ENCODE measurements at regions not wholly inside any gene's neighbourhood (a gene's known extent, or its start where the extent isn't known, plus 50 kb on each side); places are given as distances from the start of the nearest gene placed in this dataset.

DNA sequence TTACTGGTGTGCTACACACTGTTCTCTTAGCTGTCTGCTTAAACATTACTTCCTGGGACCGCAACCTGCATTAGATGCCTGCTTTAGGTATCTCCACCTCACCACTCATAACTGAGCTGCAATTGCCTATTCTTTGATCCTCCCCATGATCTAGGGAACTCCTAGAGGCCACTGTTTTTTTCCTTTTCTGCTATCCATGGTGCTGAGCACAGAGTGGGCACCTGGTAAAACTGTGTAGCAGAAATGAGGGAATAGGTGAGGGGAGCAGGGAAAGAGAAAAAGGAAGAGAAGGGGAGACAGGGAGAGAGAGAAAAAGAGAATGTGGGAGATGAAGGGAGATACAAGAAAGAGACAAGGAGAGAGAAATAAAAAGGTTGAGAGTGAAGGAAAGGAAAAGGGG, 434.9 kb downstream of the ADRA2A start:
- DNase-seq = no peak

DNA sequence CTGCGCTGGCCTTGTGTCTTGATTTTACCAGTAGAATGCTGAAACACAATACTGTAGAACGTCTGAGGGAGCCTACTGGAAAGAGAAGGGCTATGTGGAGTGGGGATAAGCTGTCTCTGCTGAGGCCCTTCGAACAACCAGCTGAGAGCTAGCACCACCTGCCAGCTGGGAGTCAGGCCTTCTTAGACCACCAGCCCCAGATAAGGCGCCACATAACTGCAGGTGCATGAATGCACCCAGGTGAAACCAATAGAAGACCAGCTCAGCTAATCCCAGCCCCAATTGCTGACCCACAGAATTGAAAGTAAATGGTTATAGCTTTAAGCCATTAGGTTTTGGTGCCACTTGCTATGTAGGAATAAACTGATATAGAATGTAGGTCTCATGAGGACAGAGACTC, 438.4 kb downstream of the ADRA2A start:
- DNase-seq = no peak

DNA sequence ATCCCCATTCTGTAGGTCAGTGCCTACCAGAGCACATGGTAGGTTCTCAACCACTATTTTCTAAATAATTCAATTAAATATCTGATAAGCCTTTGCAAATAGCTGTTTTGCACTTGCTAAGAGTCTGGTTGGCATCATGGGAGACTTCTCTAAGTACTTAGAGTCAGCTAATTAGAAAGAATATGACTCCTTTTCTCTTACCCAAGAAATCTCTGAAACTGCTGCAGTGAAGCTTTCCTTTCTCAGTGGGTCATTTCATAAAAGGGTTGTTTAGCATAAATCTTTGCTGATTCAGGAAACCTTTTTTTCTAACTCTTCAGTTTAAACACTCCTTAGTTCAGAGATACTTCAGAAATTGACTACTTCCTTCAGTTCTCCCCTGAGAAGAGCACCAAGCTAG, 438.9 kb downstream of the ADRA2A start:
- no peak for DNase-seq

DNA sequence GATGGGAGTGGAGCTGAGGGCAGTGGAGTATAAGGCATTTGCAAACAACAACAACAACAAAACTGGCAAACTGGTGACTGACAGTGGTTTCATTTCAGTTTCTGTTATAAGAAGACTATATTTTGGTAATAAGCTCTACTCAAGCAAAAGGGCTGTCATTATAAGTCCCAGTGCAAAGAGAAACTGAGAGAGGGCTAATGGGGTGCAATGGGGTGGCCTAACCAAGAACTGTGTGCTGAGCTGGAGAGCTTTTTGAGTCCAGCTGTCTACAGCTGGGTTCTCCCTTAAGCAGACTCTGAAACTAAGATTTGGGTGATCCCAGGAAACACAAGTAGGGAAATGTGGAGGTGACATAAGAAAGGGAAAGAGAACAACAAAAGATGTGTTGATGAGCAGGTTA, 439.3 kb downstream of the ADRA2A start:
- no peak for DNase-seq

DNA sequence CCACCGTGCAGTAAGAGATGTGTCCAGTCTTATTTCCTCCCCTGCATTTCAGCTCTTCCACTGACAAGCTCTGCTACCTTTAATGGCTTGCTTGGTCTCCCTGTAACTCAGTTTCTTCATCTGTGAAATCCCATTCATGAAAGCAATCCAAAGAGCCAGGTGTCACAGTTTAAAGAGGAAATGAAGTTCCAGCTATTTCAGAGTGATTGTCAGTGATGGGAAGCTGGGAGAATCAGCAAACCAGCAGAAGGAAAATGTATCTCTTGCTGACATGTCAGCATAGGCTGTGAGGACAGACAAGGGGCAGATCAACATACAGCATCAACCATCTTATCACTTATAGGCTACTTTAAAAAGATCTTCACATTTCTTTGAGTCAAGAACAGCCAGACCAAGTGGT, 445.3 kb downstream of the ADRA2A start:
- DNase-seq = no peak

DNA sequence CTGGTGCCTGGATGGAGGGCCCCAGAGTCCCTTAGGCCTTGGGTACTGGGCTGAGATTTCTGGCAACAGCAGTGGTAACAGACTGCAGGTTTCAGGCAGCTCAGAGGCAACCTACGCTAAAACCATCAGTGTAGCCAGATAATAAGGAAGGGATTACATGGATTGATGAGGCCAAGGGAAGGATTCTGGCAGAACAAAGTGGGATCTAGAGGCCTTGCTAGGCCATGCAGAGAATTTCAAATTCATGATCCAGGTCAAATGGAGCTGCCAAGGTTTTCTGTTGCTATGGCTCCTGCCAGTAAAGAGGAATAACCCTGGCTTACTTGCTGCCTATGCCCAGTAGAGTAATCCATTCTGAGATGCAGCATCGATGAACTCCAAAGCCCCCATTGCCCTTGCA, 445.7 kb downstream of the ADRA2A start:
- DNase-seq = no peak

DNA sequence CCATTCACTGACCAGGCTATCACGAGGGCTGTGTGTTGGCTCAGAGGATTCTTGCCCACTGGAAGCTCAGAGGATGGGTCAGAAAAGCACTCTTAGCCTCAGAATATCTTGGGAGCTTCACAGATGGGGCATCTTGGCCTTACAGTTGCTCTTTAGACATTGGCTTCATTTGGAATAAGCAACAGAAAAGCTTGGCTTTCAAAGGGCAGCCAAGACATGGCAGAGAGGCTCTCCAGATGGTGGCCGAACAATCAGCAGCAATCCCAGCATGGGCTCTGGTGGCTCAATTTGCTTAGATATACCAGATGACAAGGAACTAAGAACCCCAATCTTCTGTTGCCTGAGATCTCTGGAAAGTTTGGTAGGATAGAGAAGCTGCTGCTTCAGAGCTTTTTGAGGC, 446.2 kb downstream of the ADRA2A start:
- no peak for DNase-seq

DNA sequence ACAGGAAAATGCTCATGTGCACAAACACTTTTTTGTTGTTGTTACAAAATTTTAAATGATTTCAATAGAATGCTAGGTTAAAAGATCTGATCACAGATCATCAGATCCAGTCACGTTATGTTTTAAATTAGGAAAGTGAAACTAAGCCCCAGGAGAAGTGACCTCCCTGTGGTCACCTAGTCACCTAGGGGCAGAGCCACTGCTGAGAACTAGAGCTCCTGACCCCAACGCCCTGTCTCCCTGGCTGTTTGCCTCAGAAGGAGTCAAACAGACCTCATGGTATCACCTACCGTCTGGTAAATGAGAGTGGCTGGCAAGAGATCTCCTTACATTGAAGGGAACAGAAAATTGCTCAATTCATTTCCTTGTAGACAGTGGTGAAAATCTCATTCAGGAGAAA, 447.3 kb downstream of the ADRA2A start:
- no peak for DNase-seq

DNA sequence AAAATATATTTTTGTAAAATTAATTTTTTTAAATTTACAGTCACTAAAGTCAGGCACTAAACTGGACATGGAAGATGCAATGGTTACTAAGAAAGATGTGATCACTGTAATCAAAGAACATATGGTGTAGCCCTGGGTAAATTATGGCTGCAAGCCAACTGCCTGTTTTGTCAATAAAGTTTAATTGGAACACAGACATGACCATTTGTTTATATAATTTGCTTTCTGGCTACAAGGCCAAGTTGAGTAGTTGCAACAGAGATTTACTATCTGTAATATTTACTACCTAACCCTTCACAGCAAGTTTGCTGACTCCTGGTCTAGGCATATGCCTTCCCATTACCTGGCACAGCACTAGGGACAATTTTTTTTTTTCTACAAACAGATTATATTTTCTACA, 448.9 kb downstream of the ADRA2A start:
- no peak for DNase-seq

DNA sequence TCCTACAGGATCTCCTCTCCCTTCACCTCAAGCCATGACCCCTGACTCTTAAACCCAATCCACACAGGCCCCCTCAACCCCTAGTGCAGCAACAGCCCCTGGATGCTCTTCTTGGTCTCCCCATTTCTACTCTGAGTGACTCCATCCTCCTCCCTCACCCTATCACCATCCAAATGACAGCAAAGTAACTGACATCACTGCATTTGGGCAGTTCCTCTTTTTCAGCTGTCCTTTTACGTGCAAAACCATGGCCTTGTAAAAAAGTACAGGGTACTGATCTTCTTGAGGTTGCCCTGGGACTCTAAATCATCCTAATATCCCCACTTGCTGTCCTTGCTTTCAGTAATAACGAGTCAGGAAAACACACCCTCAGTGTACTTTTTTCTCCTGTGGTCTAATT, 454.9 kb downstream of the ADRA2A start:
- DNase-seq = no peak

GRCh38 chr10:111532139-111532538, 455.3 kb downstream of the ADRA2A start:
- DNase-seq = no peak

DNA sequence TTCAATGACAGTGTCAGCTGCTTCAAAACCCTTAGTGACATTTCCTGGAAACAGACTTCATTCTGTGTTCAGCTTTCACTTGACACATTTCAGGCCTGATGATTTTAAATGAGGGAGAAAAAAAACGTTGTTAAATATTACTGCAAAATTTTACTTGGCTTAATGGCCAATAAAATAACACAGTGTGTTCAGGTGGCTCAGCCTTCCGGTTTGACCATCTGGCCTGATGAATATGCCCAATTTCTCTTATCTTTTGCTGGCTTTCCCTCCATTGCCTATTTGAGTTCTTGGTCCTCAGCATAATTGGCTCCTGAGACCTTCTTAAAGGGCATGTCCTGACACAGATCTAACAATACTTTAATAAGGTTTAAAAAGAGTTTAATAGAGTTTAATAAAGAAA, 462.4 kb downstream of the ADRA2A start:
- no peak for DNase-seq

GRCh38 chr10:111543854-111544253, 467.0 kb downstream of the ADRA2A start:
- no peak for DNase-seq

DNA sequence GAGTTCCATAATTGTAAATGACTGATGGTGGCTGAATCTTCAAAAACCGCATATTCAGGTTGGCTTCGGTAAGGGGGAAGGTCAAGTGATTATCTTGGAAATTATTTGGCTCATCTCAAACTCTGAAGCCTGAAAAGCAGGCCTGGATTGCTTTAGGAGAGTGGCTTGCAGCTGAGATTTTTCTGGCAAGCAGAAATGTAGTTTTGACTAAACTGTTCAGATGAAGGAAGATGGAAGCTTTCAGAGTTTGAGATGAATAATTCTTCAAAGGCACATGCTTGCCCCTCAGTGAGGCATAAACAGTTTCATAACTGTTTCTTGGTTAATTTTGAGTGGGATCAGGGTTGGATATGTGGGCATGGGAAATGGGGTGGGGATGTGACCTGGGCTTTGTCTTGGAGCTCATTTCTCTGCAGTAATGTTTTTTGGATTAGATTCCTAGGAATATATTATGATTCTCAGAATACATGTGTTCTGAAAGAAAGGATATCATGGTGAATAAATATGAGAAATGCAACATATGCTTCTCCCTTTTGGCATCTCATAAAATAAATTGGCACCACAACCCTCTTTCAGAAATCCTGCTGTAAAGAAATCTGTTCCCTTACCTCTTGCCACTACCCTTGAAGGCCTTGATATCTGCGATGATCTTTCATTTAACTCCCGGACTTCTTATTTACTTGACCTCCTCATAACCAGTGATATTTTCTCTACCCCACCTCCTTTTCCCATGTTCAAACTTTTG, 469.2 kb downstream of the ADRA2A start:
- DNase-seq = no peak

DNA sequence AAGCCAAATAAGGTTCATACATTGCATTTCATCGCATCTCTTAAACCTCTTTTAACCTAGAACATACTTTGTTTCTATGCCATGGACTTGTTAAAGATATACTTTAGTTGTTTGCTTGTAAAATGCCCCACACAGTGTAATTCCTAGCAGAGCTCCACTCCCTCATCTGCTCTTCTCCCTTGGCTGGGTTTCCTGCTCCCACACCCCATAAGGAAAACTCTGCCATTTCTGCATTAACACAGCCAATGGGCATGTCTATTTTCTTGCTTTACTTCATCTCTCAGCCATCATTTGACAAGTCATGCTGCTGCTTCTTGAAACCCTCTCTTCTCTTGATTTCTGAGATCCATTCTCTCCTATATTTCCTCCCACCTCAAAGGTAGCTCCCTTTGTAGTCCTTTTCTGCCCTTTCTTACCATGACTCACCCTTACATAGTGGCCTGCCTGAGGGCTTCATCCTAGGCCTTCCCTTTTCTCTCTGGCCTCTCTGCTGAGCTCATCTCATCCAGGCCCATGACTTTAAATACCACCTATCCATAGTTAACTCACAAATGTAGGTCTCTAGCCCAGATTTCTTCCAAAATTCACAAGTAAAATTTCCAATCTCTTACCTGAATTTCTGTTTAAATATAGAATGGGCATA, 471.4 kb downstream of the ADRA2A start:
- no peak for DNase-seq

DNA sequence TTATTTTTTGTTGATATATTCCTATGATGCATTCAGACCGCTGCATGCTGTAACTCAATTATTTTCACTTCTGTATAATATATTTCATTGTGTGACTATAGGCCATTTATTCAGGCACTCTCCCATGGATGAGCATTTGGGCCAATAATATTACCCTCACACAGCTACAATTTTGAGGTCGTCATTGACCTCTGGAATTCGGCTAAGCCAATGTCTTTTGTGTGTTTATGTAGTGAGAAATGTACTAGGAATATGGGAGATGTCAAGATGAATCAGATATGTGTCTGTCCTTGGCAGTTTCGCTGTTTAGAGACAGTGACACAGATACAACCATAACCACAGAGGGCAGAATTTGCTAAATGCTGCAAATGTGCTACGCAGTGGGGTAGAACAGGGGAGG, 474.2 kb downstream of the ADRA2A start:
- no peak for DNase-seq

- DNase-seq = no peak
These were observed 479.8 kb downstream of the ADRA2A start for GRCh38 chr10:111556666-111557065.

- no peak for DNase-seq
These were observed 481.4 kb downstream of the ADRA2A start for GRCh38 chr10:111558211-111558610.

DNA sequence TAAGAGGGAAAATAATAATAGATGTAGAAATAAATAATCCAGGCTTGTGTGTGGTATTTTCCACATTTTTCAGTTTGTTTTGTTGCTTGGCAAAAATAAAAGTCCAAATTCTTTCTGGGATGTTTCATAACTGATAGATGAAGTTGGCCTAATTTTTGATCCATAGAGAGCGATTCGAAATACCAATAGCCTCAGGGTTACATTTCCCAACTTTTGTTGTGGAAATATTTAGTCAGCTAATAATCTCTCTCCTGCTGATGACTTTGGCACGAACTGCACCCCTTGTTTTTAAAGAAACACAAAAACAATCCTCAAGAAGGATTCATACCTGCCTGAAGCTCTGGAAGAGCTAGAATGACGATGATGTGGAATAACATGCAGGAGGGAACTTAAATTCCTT, 483.2 kb downstream of the ADRA2A start:
- no peak for DNase-seq

DNA sequence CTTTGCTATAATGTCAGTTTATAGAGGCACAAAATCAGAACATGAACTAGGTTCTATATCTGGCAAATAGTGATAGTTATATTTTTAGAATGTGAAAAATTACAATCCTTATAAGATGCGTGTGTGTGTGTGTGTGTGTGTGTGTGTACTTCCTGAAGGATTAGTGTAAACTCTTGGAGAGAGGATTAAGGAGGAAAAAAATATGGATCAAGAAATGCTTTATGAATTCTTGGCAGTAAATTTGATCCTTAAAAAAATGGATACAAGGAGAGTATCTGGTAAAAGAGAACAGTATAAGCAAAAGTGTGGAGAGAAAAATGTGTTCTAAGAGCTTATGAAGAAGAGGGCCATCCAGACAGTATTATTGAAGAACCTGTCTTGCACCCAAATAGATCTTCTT, 484.3 kb downstream of the ADRA2A start:
- no peak for DNase-seq

GRCh38 chr10:111565542-111565941, 488.7 kb downstream of the ADRA2A start:
- no peak for DNase-seq

DNA sequence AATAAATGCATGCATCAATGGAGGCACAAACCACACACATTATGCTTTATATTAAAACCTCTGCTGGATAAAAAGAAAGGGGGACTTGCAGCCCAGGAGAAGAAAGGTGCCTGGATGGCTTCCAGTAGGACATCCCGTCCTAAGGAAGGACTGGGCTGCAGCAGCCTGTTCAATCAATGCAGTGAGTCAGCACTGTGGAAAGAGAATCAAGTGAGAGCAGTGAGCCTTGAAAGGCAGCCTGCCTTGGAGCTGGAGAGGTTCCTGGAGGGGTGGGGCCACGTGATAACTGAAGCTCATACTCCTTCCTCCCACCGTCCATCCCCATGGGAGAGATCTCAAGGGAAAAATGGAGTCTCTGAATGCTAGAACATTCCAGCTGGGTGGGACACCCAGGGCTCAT, 501.2 kb downstream of the ADRA2A start:
- DNase-seq = no peak

DNA sequence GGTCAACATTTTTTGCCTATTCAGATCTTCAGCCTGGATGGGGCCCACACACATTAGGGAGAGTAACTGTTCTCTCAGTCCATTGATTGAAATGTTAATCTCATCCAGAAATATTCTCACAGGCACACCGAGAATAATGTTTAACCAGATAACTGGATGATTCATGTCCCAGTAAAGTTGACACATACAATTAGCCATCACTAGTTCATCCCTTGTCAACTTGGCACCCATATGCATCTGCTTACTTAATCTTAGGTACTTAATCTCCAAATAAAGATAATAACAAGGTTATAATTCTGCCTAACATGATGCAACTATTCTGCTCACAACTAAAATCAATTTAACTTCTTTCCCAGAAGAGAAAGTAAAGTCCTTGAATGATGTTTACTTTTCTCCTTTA, 502.6 kb downstream of the ADRA2A start:
- no peak for DNase-seq

GRCh38 chr10:111590703-111591102, 513.9 kb downstream of the ADRA2A start:
- DNase-seq = no peak
